8988T (cell line): ENCODE measurements at regions not wholly inside any gene's neighbourhood (a gene's known extent, or its start where the extent isn't known, plus 50 kb on each side); places are given as distances from the start of the nearest gene placed in this dataset.

Source experiments
- DNase-seq: peaks from one replicate; pipeline ENCODE4 v3.0.0; 2011

- DNase-seq, result no peak
Observed at GRCh38 chr16:82404586-82405315, 222.0 kb upstream of the CDH13 start.

GRCh38 chr16:82402665-82403218 lies 224.0 kb upstream of the CDH13 start:
- no peak for DNase-seq

- no peak for DNase-seq
Observed at GRCh38 chr16:82400046-82400445, 226.7 kb upstream of the CDH13 start.

GRCh38 chr16:82396509-82396908 lies 226.5 kb upstream of the MPHOSPH6 start:
- no peak for DNase-seq

GRCh38 chr16:82395212-82395611 lies 225.2 kb upstream of the MPHOSPH6 start:
- DNase-seq, result no peak

- no peak for DNase-seq
Observed at GRCh38 chr16:82391690-82392089, 221.7 kb upstream of the MPHOSPH6 start.

GRCh38 chr16:82389956-82390650 lies 220.1 kb upstream of the MPHOSPH6 start:
- DNase-seq, result no peak

GRCh38 chr16:82386761-82387160 lies 216.7 kb upstream of the MPHOSPH6 start:
- no peak for DNase-seq

GRCh38 chr16:82384949-82385348 lies 214.9 kb upstream of the MPHOSPH6 start:
- DNase-seq, result no peak

- DNase-seq, result no peak
Observed at GRCh38 chr16:82384017-82384416, 214.0 kb upstream of the MPHOSPH6 start.

- no peak for DNase-seq
Observed at GRCh38 chr16:82382521-82382920, 212.5 kb upstream of the MPHOSPH6 start.

- DNase-seq, result no peak
Observed at GRCh38 chr16:82379551-82379950, 209.5 kb upstream of the MPHOSPH6 start.

- no peak for DNase-seq
Observed at GRCh38 chr16:82373976-82374375, 204.0 kb upstream of the MPHOSPH6 start.

GRCh38 chr16:82370282-82370681 lies 200.3 kb upstream of the MPHOSPH6 start:
- no peak for DNase-seq

GRCh38 chr16:82368041-82368440 lies 198.0 kb upstream of the MPHOSPH6 start:
- no peak for DNase-seq

GRCh38 chr16:82366462-82366861 lies 196.4 kb upstream of the MPHOSPH6 start:
- DNase-seq, result no peak

- DNase-seq, result no peak
Observed at GRCh38 chr16:82364690-82365089, 194.7 kb upstream of the MPHOSPH6 start.

GRCh38 chr16:82363026-82363816 lies 193.2 kb upstream of the MPHOSPH6 start:
- DNase-seq, result no peak

- DNase-seq, result no peak
Observed at GRCh38 chr16:82361885-82362284, 191.9 kb upstream of the MPHOSPH6 start.

- DNase-seq, result no peak
Observed at GRCh38 chr16:82360024-82360783, 190.2 kb upstream of the MPHOSPH6 start.

GRCh38 chr16:82358606-82359221 lies 188.7 kb upstream of the MPHOSPH6 start:
- no peak for DNase-seq

- DNase-seq, result no peak
Observed at GRCh38 chr16:82358161-82358560, 188.1 kb upstream of the MPHOSPH6 start.
